GM03348 (cell line): ENCODE measurements at regions not wholly inside any gene's neighbourhood (a gene's known extent, or its start where the extent isn't known, plus 50 kb on each side); places are given as distances from the start of the nearest gene placed in this dataset.
A peak's percentile ranks its signal among the peaks of the same experiment; 100 is the strongest.
"Not testable (repeated sequence)": the region's sequence is repeated elsewhere in the genome, so short reads cannot be mapped to it uniquely, and the experiment has no call there.

ENCODE experiments used
- DNase-seq: peaks from one replicate; pipeline ENCODE4 v3.0.0; 2012; ENCODE audit warnings: low spot score

- DNase-seq: no peak
These were observed 286.4 kb downstream of the PRDM5 start for GRCh38 chr4:120636120-120636630.

GRCh38 chr4:120633810-120634209, 288.7 kb downstream of the PRDM5 start:
- DNase-seq: peak; percentile 3

DNA sequence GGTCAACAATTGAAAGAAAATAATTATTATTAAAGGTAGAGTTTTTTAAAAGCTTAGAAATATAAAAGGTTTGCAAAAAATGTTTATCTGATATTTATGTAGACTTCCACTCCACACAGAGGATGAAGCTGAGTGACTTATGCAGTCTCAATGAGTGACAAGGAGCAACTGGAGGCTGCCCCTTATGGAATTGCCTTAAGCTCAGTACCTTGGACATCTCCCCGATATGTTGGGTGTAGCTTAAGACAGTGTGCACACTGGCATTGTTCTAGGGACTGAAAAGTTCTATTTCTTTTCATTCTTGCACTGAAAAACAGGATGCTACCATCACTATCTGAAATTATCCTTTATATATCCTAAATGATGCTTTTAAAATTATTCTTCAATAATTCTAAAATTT, 292.1 kb downstream of the PRDM5 start:
- no peak for DNase-seq

DNA sequence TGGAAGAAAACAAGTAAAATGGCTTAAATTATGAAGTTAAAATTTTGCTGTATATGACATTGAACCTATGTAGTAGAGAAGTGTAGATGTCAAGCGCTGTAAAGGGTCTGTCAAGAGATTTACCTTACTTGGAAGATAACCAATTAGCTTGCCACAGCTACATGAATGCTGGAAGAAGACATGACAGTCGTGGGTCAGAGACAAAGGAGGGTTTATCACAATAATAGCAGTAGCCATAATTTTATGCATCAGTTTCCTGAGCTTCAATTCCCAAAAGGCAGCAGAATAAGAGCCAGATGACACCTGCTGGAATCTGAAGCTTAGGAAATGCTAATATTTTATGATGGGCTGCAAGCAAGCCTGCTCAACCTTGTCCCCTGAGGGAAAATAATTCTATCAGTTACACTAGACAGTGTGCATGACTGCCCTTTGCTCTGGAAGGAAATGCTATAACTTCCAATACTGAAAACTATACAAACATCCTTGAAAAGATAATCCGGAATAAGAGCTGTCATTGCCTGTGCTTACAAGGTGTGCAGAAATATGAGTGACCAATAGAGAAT, 292.9 kb downstream of the PRDM5 start:
- no peak for DNase-seq

DNA sequence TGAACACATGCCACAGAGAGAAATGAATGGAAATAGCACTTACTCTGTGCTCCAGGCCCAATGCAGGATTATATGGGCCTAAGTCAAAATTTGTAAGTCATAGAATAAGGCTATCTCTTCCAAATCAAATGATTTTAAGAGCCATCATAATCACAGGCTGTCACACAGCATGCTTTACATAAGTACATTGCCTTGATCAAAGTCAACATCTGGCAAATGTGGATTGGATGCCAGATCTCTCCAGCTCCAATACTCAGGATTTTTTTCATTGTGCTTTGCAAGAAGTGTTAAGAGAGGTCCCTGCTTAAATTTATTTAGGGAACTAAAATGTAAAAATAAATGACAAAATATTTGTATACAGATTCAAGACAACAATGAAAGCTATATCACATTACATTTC, 299.9 kb downstream of the PRDM5 start:
- no peak for DNase-seq

DNA sequence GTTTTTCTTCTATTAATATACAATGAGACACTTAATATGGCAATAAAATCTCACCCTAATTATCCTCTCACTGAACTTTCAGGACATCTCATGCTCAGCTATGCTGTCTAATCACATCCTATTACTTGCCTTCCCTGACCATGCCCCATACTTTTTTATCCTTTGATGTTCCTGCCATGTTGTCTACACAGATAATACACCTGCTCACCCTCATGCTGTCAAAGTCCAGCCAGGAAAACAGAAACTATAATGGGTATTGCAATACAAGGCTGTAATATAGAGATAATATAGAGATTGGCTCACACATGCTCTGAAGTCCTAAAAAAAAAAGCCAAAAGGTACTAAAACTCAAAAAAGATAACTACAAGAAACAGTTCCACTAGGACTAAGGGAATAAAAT, 305.4 kb downstream of the PRDM5 start:
- no peak for DNase-seq

- DNase-seq: no peak
These were observed 306.5 kb downstream of the PRDM5 start for GRCh38 chr4:120616041-120616440.

DNA sequence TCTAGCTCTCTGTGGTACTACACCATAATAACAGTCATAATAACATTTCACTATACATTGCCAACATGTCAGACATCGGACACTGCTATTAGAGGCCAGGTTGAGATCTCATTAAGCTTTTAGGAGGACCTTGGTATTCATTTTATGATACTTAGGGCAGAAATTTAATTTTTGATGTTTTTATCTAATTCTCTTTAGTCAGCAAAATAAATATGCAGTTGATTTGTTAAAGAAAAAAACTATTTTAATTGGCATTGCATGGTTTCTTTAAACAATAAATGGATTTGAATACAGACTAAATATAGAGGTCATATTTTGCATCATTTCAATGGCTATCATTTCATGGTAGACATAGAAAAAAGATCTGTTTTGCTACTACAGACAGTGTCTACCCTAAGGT, 308.7 kb downstream of the PRDM5 start:
- DNase-seq: no peak

- DNase-seq: no peak
These were observed 311.4 kb downstream of the PRDM5 start for GRCh38 chr4:120611092-120611491.

DNA sequence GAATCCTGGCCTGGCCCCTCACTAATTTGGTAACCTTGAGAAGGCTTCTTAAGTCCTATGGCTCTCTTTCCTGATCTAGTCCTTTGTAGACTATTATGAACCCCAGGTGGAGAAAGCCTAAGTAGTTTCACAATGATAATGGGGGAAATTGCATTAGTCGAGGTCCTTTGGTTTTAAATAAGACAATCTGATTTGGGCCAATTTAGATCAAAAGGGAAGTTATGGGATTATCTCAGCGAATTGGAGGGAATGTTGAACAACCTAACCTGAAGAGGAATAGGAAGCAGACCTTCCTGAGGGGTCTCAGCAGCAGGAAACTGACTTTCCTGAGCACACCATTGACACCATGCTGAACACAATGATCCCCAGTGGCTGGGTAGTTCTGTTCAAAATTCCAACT, 331.5 kb downstream of the PRDM5 start:
- DNase-seq: no peak

DNA sequence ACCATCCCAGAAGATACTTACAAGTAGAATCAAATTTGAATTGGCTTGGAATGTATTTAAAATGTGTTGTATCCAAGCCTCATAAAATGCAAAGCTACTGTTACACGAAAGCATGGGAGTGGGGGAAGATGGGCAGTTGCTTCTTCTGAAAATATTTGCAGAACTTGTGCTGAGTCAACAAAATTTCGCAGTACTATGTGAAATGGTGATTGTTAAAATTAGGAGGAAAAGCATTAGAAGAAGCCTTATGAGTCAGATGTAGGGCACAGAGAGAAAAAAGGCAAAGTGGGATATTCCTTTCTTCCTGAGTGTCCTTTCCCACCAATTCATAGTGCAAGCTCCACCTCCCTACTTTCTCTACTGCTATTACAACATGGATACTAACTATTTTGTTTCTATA, 332.7 kb downstream of the PRDM5 start:
- DNase-seq: no peak

GRCh38 chr4:120568731-120569130, 353.8 kb downstream of the PRDM5 start:
- DNase-seq: no peak

GRCh38 chr4:120561648-120562047, 360.9 kb downstream of the PRDM5 start:
- DNase-seq: no peak

DNA sequence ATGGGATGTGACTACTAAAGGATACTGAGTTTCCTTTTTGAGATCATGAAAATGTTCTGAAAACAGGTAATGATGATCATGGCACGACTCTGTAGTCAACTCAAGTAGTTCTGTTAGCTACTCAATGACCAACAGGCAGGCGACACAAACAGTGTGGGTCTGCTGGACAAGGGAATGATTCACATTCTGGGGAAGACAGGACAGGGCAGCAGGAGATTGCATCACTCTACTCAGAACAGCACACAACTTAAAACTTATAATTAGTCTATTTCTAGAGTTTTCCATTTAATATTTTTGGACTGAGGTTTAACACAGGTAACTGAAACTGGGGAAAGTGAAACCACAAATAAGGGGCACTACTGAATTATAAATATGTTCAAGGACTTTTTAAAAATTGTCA, 365.2 kb downstream of the PRDM5 start:
- DNase-seq: peak; percentile 7

DNA sequence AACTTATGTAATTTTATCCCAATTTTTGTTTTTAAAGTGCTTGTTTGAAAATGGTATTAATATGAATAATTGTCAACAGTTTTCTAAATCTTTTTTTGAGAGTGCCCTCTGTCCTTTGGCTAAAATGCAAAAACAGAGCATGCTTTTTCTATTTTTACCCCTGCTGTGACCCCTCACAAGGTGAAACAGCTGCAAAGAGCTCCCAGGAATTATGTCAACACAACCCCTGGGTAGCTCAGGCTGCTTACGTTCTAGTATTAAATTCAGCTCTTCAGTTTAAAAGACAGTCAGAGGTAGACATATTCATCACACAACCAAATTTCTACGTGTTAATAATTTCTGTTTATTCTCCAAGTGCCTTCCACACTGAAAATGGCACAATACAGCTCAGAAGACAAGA, 367.5 kb downstream of the PRDM5 start:
- no peak for DNase-seq

- DNase-seq: no peak
These were observed 368.4 kb downstream of the PRDM5 start for GRCh38 chr4:120554086-120554485.

GRCh38 chr4:120550624-120551220, 371.8 kb downstream of the PRDM5 start:
- DNase-seq: not testable (repeated sequence)

DNA sequence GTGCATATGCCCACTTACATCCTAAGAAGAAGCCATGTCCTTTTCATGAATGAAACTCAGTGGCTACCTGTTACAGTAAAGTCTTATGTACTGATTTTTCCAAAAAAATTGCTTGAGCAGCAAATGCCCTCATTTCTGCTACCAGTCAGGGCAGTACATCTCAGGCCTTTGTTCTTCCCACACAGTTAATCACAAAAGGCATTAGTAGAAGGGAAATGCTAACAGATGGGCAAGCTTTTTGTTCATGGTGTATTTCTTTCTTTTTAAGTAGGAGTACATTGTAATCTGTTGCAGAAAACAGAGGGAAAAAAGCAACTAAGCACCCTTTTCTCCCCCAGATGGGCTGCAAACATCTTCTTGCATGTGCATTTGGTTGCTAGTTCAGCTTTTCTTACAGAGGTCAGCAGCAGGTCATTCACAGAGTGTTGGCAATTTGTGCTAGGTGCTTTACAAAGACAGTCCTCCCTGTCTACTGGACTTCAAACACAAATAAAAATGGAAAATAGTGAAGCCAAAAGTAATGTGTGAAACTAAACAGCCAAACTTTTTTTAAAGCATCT, 373.4 kb downstream of the PRDM5 start:
- DNase-seq: no peak

GRCh38 chr4:120545391-120545790, 377.1 kb downstream of the PRDM5 start:
- no peak for DNase-seq

DNA sequence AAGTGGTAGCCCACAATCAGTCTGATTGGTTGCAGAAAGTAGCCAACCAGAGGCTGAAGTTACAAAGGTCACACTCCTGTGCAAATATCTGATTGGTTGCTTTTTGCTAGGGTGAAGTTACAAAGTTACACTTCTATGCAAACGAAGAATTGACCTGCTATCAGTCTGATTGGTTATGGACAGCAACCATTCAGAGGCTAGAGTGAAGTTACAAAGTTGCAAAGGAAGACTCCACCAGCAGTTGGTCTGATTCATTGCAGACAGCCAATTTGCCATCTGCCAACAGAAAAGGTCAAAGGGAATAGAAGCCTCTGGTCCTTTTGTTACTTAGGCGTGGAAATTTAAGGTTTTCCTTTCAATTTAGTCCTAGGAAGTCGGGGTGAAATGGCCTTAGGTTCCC, 377.7 kb downstream of the PRDM5 start:
- no peak for DNase-seq

DNA sequence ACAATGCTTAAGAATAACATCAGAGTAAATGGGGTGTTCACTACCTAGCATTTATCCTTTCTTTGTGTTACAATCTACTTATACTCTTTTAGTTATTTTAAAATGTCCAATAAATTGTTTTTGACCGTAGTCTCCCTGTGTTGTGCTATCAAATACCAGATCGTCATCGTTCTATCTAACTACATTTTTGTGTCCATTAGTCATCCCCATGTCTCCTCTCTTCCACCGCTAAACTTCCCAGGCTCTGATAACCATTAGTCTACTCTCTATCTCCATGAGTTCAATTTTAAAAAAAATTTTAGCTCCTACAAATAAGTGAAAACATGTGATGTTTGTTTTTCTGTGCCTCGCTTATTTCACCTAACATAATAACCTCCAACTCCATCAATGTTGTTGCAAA, 381.9 kb downstream of the PRDM5 start:
- no peak for DNase-seq

- DNase-seq: no peak
These were observed 385.6 kb downstream of the PRDM5 start for GRCh38 chr4:120536884-120537283.

DNA sequence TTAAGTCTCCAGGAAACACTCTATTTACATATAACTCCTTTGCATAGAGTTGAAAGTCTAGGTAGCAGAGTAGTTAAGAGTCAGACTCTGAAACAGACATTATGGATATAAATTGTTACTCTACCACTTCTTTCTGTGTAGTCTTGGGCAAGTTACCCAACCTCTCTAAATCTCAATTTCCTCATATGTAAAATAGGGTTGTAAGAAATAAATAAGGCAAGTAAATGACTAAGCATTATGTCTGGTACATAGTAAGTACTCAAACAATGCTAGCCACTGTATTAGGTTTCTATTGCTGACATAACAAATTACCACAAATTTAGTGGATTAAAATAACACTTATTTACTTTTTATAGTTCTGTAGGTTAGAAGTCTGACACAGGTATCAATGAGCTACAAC, 394.1 kb downstream of the PRDM5 start:
- DNase-seq: no peak

- DNase-seq: no peak
These were observed 396.5 kb downstream of the PRDM5 start for GRCh38 chr4:120526033-120526432.
